HG02571 (cell line): ENCODE measurements at regions not wholly inside any gene's neighbourhood (a gene's known extent, or its start where the extent isn't known, plus 50 kb on each side); places are given as distances from the start of the nearest gene placed in this dataset.

Source experiments
- ATAC-seq: cut with Tn5 transposase; IDR thresholded peaks from one replicate; pipeline ENCODE4 v1.9.1; 2021; ENCODE audit warnings: mild to moderate bottlenecking, moderate library complexity; ENCODE audit not compliant: unreplicated experiment

GRCh38 chr7:35355199-35355598 is 101.3 kb upstream of the TBX20 start:
- no peak for ATAC-seq

- no peak for ATAC-seq
Measured at GRCh38 chr7:35353481-35353880, 99.6 kb upstream of the TBX20 start.

GRCh38 chr7:35351466-35351865 is 97.6 kb upstream of the TBX20 start:
- no peak for ATAC-seq

- no peak for ATAC-seq
Measured at GRCh38 chr7:35348611-35349400, 94.9 kb upstream of the TBX20 start.

GRCh38 chr7:35342786-35343185 is 88.9 kb upstream of the TBX20 start:
- ATAC-seq: no peak

GRCh38 chr7:35339811-35340210 is 85.9 kb upstream of the TBX20 start:
- ATAC-seq: no peak

GRCh38 chr7:35336444-35336843 is 82.5 kb upstream of the TBX20 start:
- no peak for ATAC-seq

- no peak for ATAC-seq
Measured at GRCh38 chr7:35334506-35334905, 80.6 kb upstream of the TBX20 start.

GRCh38 chr7:35333265-35333664 is 79.4 kb upstream of the TBX20 start:
- no peak for ATAC-seq

- no peak for ATAC-seq
Measured at GRCh38 chr7:35331730-35332678, 78.1 kb upstream of the TBX20 start.

- no peak for ATAC-seq
Measured at GRCh38 chr7:35329026-35329425, 75.1 kb upstream of the TBX20 start.

- no peak for ATAC-seq
Measured at GRCh38 chr7:35319606-35320005, 65.7 kb upstream of the TBX20 start.

GRCh38 chr7:35316549-35316948 is 62.6 kb upstream of the TBX20 start:
- no peak for ATAC-seq

GRCh38 chr7:35315517-35315916 is 61.6 kb upstream of the TBX20 start:
- ATAC-seq: no peak

GRCh38 chr7:35314354-35314753 is 60.5 kb upstream of the TBX20 start:
- ATAC-seq: no peak

GRCh38 chr7:35313575-35313974 is 59.7 kb upstream of the TBX20 start:
- no peak for ATAC-seq
